GM12878 (cell line): ENCODE measurements at regions not wholly inside any gene's neighbourhood (a gene's known extent, or its start where the extent isn't known, plus 50 kb on each side); places are given as distances from the start of the nearest gene placed in this dataset.

Experiments used
- ATAC-seq: fragments of 200-7000 bp; cut with Tn5 transposase; 3 replicates; pipeline ENCODE4 v1.9.1; 2020; ENCODE audit warnings: mild to moderate bottlenecking, moderate library complexity
- BruUV-seq: library from RNA; stranded (reverse); fragments of 400-500 nt; replicated peaks from 2 replicates; lab custom pipeline; 2021; lab: Mats Ljungman, UMichigan
- CTCF ChIA-PET: fragments of 300-600 bp; sonication (Branson Sonifier 250); formaldehyde crosslinking; extraction: SDS; loops from one replicate; lab custom pipeline; 2021; ENCODE audit warnings: inconsistent platforms; lab: Yijun Ruan, JAX
- POLR2A ChIA-PET: fragments of 350-600 bp; formaldehyde crosslinking; extraction: SDS; loops from one replicate; lab custom pipeline; 2021; ENCODE audit warnings: inconsistent platforms; lab: Charles Lee
- RAD21 ChIA-PET: fragments of 300-600 bp; sonication (Branson Sonifier 250); formaldehyde crosslinking; loops from one replicate; lab custom pipeline; 2023; ENCODE audit warnings: antibody characterized with exemption; ENCODE audit not compliant: unreplicated experiment; lab: Charles Lee
- SMC1A ChIA-PET: fragments of 300-600 bp; sonication (Branson Sonifier 250); formaldehyde crosslinking; loops from one replicate; lab custom pipeline; 2023; ENCODE audit not compliant: unreplicated experiment, uncharacterized antibody; lab: Charles Lee
- DNase-seq: peaks from one replicate; pipeline ENCODE4 v3.0.0-alpha.2; 2011; ENCODE audit warnings: low read depth, low spot score
- FAIRE-seq: peaks from 3 replicates; lab custom pipeline; 2011; peaks lifted over from hg19 to GRCh38; lab: Jason Lieb, UNC
- H2AFZ ChIP-seq: 2 replicates; pipeline ENCODE4 v1.6.0; 2011; ENCODE audit warnings: low read depth, low read length, control low read depth; ENCODE audit not compliant: control insufficient read depth
- H3K27ac ChIP-seq: 2 replicates; pipeline ENCODE4 v1.5.1; 2011; ENCODE audit warnings: control low read depth; ENCODE audit not compliant: control insufficient read depth, insufficient read depth
- H3K27me3 ChIP-seq, 2 experiments: replicated peaks in 1 of 2; 2 replicates each; pipeline versions ENCODE4 v1.6.0 to v1.6.1; 2011; ENCODE audit warnings: low read length in 1 of 2; ENCODE audit not compliant: control insufficient read depth in 2 of 2, insufficient read depth in 2 of 2
- H3K36me3 ChIP-seq, 2 experiments: 2 replicates each; pipeline ENCODE4 v1.5.1; 2011; ENCODE audit warnings: low read length in 1 of 2; ENCODE audit not compliant: control insufficient read depth in 2 of 2, insufficient read depth in 2 of 2
- H3K4me1 ChIP-seq: 2 replicates; pipeline ENCODE4 v1.6.1; 2011; ENCODE audit warnings: mild to moderate bottlenecking, low read length, moderate library complexity, mixed read lengths; ENCODE audit not compliant: control insufficient read depth, insufficient read depth
- H3K4me2 ChIP-seq: 2 replicates; pipeline ENCODE4 v1.6.0; 2011; ENCODE audit warnings: control low read depth; ENCODE audit not compliant: control insufficient read depth, insufficient read depth
- H3K4me3 ChIP-seq: fragments of 200-600 bp; sonication (generic); 2 replicates; pipeline ENCODE4 v1.5.1; 2016
- H3K79me2 ChIP-seq: 2 replicates; pipeline ENCODE4 v1.6.0; 2011; ENCODE audit warnings: low read length; ENCODE audit not compliant: control insufficient read depth, insufficient read depth
- H3K9ac ChIP-seq: 2 replicates; pipeline ENCODE4 v1.8.0; 2011; ENCODE audit warnings: low read length, control low read depth, mixed read lengths; ENCODE audit not compliant: control insufficient read depth, insufficient read depth
- H3K9me3 ChIP-seq: replicated peaks from 3 replicates; pipeline ENCODE4 v1.5.1; 2011; ENCODE audit warnings: mild to moderate bottlenecking, low read length; ENCODE audit not compliant: control insufficient read depth, insufficient read depth
- H4K20me1 ChIP-seq: 2 replicates; pipeline ENCODE4 v1.6.0; 2011; ENCODE audit not compliant: control insufficient read depth, insufficient read depth
- ASH2L ChIP-seq: fragments of 300-600, 200-600 bp; sonication (generic); IDR thresholded peaks from 2 replicates; pipeline ENCODE4 v1.6.1; 2017; ENCODE audit warnings: low read depth, mild to moderate bottlenecking, borderline replicate concordance
- BACH1 ChIP-seq: fragments of 450-650 bp; IDR thresholded peaks from 2 replicates; pipeline ENCODE4 v1.6.1; 2017; ENCODE audit warnings: mild to moderate bottlenecking, borderline replicate concordance
- BCLAF1 ChIP-seq: fragments of 450-650 bp; IDR thresholded peaks from 2 replicates; pipeline ENCODE4 v1.6.1; 2017; ENCODE audit warnings: antibody characterized with exemption, mild to moderate bottlenecking, moderate library complexity
- CBFB ChIP-seq: IDR thresholded peaks from 2 replicates; pipeline ENCODE4 v1.6.1; 2016; ENCODE audit warnings: antibody characterized with exemption, low read depth
- DPF2 ChIP-seq: fragments of 450-650 bp; IDR thresholded peaks from 2 replicates; pipeline ENCODE4 v1.6.1; 2017; ENCODE audit warnings: mild to moderate bottlenecking
- IKZF1 ChIP-seq: fragments of 450-650 bp; conservative IDR thresholded peaks from 2 replicates; pipeline ENCODE4 v1.6.1; 2017; ENCODE audit warnings: antibody characterized with exemption, mild to moderate bottlenecking
- NFXL1 ChIP-seq: fragments of 450-650 bp; IDR thresholded peaks from 2 replicates; pipeline ENCODE4 v1.6.1; 2017; ENCODE audit warnings: antibody characterized with exemption, mild to moderate bottlenecking, borderline replicate concordance
- NR2F1 ChIP-seq: fragments of 450-650 bp; conservative IDR thresholded peaks from 2 replicates; pipeline ENCODE4 v1.6.1; 2017; ENCODE audit warnings: mild to moderate bottlenecking
- PAX8 ChIP-seq: fragments of 450-650 bp; IDR thresholded peaks from 2 replicates; pipeline ENCODE4 v1.6.1; 2017; ENCODE audit warnings: mild to moderate bottlenecking, moderate library complexity
- RAD51 ChIP-seq: fragments of 450-650 bp; IDR thresholded peaks from 2 replicates; pipeline ENCODE4 v1.6.1; 2016; ENCODE audit warnings: moderate library complexity, mild to moderate bottlenecking, inconsistent platforms
- SMAD1 ChIP-seq: fragments of 450-650 bp; IDR thresholded peaks from 2 replicates; pipeline ENCODE4 v1.6.1; 2018; ENCODE audit warnings: mild to moderate bottlenecking, low read depth; ENCODE audit not compliant: partially characterized antibody
- TCF3 ChIP-seq: IDR thresholded peaks from 2 replicates; pipeline ENCODE4 v1.6.1; 2012; ENCODE audit warnings: low read depth, mild to moderate bottlenecking, low read length, borderline replicate concordance; ENCODE audit not compliant: insufficient read depth
- USF2 ChIP-seq: IDR thresholded peaks from 2 replicates; pipeline ENCODE4 v1.6.1; 2011; ENCODE audit warnings: low read depth, low read length, improper control_type of control experiment, borderline replicate concordance
- ZZZ3 ChIP-seq: IDR thresholded peaks from 2 replicates; pipeline ENCODE4 v1.6.1; 2011; ENCODE audit warnings: low read depth; ENCODE audit not compliant: control insufficient read depth, insufficient read length
- WGBS: methylation state at CpG from one replicate; pipeline ENCODE4 v1.1.6; 2016; ENCODE audit warnings: low lambda C conversion rate; ENCODE audit not compliant: insufficient replicate concordance, insufficient coverage; ENCODE audit errors: missing lambda C conversion rate; 5-methylcytosine and 5-hydroxymethylcytosine counted together
- in situ Hi-C: fragments of 300-500 bp; cut with MboI; formaldehyde crosslinking; loops from 9 replicates; pipeline ENCODE4 v1.14.3; 2018; ENCODE audit warnings: mixed read lengths
- intact Hi-C: fragments of 100-400 bp; cut with micrococcal nuclease; formaldehyde crosslinking; loops from one replicate; pipeline ENCODE4 v1.14.2; 2022; ENCODE audit not compliant: unreplicated experiment

GRCh38 chr12:65670775-65671174 lies 153.5 kb upstream of the HMGA2 start (continued):
- TF ChIP-seq PAX8: no peak
- TF ChIP-seq NFXL1: no peak
- no peak for TF ChIP-seq ASH2L
- no peak for TF ChIP-seq BCLAF1
- no peak for TF ChIP-seq CBFB
- no peak for TF ChIP-seq TCF3
- no peak for TF ChIP-seq BACH1

- in situ Hi-C loops: no loop called here
- ChIA-PET SMC1A (no interaction called here), POLR2A (no interaction called here), CTCF (interaction anchor here (0.9 kb wide), 1 partner anchor 27 kb away, joined by 3 read pairs; no protein-coding TSS in a partner anchor), RAD21 (no interaction called here)
- H4K20me1 ChIP-seq: no peaks in the 10 kb centered on the region
- H3K4me3 ChIP-seq: no peak overlapping the region
- no peaks in the 10 kb centered on the region for H3K4me1 ChIP-seq
- ATAC-seq (no peak), DNase-seq (no peak), FAIRE-seq (no peak)
- no peak for TF ChIP-seq RAD51
- no peak for TF ChIP-seq IKZF1
- no peak for TF ChIP-seq USF2
- no peak for TF ChIP-seq DPF2
- TF ChIP-seq ZZZ3: no peak
- TF ChIP-seq NR2F1: no peak
- no peak for TF ChIP-seq SMAD1
- no peak overlapping the region for H2AFZ ChIP-seq
- intact Hi-C loops: no loop called here
- H3K27me3 ChIP-seq: no peaks in the 10 kb centered on the region
- H3K4me2 ChIP-seq: no peak overlapping the region
- H3K79me2 ChIP-seq: no peaks in the 10 kb centered on the region
- H3K27ac ChIP-seq: no peak overlapping the region
- no peaks in the 10 kb centered on the region for H3K9me3 ChIP-seq
- H3K36me3 ChIP-seq: no peaks in the 10 kb centered on the region
- H3K9ac ChIP-seq: no peak overlapping the region
- WGBS: 0% methylated on average over 4 of the region's 4 CpGs
- BruUV-seq: no TSS peak
Measured at GRCh38 chr12:65672441-65672840, 151.8 kb upstream of the HMGA2 start.
